GM18502 (cell line): ENCODE measurements at regions not wholly inside any gene's neighbourhood (a gene's known extent, or its start where the extent isn't known, plus 50 kb on each side); places are given as distances from the start of the nearest gene placed in this dataset.

Source experiments
- ATAC-seq: cut with Tn5 transposase; IDR thresholded peaks from one replicate; pipeline ENCODE4 v1.9.1; 2021; ENCODE audit warnings: mild to moderate bottlenecking; ENCODE audit not compliant: unreplicated experiment, poor library complexity

DNA sequence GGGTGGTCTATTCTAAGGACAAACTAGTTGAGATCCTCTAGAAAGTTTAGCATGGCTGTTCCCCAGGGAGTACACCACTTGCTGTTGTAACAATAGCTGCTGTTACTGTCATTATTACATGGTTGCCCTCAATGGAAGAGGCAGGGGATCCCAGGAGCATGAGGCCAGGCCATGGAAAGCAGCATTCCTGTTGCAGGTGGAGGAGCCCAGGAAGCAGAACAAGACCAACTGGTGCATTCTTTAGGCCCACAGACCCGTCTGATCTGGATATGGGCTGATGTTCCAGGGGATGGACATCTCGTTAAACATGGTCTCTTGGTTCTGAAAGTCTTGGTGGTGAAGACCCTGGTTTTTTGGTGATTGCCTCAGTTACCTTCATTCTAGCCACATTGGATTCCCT lies 109.2 kb upstream of the WSCD2 start:
- no peak for ATAC-seq

GRCh38 chr12:108021141-108021540 lies 107.9 kb upstream of the WSCD2 start:
- no peak for ATAC-seq

DNA sequence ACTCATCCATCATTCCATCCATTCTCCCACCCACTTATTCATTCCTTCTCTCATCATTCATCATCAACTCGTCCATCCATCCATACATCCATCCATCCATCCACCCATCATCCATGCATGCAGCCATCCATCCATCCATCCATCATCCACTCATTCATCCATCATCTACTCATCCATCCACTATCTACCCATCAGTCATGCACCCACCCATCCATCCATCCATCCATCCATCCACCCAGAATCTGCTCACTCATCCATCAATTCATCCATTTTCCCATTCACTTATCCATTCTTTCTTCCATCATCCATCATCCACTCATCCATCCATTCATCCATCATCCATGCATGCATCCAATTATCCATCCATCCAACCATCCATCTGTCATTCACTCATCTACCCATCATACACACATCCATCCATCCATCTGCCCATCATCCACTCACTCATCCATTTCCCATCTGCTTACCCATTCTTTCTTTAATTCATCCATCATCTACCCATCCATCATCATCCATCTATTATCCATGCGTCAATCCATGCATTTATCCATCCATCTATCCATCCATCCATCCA lies 107.1 kb upstream of the WSCD2 start:
- ATAC-seq = no peak

- ATAC-seq = no peak
These were observed 99.8 kb upstream of the WSCD2 start for GRCh38 chr12:108029051-108029835.

GRCh38 chr12:108033090-108033489 lies 96.0 kb upstream of the WSCD2 start:
- ATAC-seq = no peak

DNA sequence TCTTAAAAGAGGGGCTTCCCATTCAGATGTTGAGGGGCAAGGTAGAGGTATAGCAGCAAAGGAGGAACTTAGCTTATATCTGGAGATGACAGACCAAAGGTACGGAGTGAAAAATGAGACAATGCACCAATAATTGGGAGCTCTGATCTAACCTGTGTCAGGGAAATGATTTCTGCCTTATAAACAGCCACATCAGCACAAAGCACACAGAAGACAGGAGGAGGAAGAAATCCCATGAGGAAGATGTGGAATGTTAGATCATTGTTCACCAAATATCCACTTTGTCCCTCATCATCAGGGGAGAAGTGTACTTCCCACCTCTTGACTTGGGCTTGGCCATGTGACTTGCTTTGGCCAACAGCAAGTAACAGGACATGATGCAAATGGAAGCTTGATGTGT lies 93.7 kb upstream of the WSCD2 start:
- no peak for ATAC-seq

DNA sequence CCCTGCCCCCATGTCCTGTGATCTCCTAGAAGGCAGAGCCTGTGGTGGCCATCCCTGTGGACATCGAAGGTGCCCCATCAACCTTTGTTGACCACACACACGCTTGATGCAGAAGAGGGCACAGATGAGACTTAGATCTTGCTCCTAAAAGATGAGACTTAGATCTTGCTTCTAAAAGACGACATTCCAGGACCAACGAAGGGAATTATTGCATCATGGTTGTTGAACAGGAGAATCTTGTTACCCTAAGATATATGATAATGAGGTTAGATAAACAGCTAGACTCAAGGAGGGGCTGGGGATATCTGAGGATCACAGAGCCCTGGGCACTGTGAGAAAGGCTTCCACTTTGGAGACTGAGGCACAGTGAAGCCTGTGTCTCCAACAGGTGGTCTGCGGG lies 91.1 kb upstream of the WSCD2 start:
- ATAC-seq = no peak

DNA sequence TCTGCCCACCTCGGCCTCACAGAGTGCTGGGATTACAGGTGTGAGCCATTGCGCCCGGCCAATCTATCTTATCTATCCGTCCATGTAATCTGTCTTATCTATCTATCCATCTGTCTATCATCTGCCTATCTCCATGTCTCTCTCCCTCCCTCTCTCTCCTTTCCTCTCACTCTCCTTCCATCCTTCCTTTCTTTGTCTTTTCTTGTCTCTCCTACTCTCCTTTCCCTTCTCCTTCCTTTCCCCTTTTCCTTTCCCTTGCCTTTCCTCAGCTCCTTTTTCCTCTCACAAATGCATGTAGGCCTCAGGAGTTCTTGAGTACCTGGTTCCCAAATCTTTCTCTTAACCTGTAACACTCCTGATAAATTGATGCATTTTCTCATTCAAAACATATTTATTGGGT lies 89.3 kb upstream of the WSCD2 start:
- no peak for ATAC-seq

- ATAC-seq = no peak
These were observed 88.1 kb upstream of the WSCD2 start for GRCh38 chr12:108040947-108041346.

DNA sequence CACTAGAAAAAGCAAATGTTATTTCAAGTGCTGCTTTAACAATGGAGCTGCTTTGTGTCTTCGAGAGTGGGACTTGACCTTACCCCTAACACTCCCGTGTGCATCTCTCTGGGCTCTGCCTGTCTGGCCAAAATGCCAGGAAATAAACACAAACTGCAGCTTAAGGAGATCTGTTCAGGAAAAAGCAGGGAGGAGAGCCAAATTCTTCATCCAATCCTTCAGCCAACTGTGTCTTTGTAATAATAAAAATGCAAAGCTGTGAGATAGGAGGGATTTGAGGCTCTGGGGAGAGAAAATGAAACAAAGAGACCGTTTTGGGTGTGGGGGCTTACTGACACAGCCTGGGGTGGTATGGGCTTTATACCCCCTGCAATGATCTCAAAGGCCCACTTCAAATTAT lies 85.8 kb upstream of the WSCD2 start:
- no peak for ATAC-seq

GRCh38 chr12:108043750-108044533 lies 85.1 kb upstream of the WSCD2 start:
- no peak for ATAC-seq

- no peak for ATAC-seq
These were observed 83.0 kb upstream of the WSCD2 start for GRCh38 chr12:108046135-108046534.

GRCh38 chr12:108046650-108047049 lies 82.4 kb upstream of the WSCD2 start:
- ATAC-seq = no peak

- ATAC-seq = no peak
These were observed 82.0 kb upstream of the WSCD2 start for GRCh38 chr12:108047071-108047550.

GRCh38 chr12:108048686-108049085 lies 80.4 kb upstream of the WSCD2 start:
- ATAC-seq = no peak

DNA sequence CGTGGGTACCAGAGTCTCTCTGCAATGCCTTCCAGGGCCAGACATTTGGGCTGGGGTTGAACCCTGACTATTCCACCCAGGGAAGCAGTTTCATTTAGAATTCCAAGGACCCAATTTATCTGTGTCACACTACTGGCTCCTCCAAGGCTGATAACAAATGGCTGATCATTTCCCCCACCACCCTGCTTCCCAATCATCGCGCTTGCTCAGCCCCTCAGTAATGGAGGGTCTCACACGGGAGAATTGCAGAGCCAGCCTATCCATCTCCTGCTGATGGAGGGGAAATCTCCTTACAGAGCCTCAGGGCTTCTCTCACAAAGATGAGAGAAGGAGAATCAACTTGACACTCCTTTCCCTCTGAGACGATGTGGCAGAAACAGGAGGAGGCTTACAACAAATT lies 78.4 kb upstream of the WSCD2 start:
- no peak for ATAC-seq

- ATAC-seq = no peak
These were observed 76.8 kb upstream of the WSCD2 start for GRCh38 chr12:108052260-108052659.

DNA sequence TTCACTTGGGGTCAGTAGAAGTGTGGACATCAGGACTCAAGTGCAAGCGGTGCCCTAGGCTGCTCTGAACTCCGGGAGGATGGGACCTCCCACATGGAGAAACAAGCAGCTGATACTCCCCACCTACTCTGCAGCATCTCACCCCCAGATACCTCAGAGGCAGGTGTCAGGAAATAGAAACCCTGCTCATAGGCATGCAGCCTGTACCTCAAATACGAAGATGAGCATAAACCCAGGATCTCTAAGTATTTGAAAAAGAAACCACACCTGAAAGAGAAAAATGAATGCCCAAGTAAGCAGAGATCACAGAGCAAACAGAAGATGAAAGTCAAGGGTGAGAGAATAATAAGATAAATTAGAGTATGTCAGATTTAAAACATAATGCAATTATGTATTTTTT lies 75.6 kb upstream of the WSCD2 start:
- no peak for ATAC-seq

- ATAC-seq = no peak
These were observed 74.6 kb upstream of the WSCD2 start for GRCh38 chr12:108054496-108054895.

DNA sequence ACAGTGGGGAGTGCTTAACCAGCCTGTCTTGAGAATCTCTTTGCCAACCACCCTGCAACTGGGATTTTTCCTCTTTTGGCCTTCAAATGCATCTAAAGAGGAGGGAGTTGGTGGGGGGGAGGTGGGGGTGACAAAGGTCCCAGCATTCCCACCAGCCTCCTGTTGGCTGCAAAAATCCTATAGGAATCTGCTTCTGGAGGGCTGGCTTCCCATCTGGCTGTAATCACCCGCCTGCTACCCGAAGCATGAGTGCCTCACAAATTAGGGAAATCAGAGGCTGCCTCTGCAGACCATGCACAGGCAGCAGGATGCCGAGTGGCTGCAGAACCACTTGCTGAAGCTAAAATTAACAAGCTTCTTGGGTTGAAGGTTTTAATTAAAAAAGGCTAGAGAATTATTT lies 73.9 kb upstream of the WSCD2 start:
- no peak for ATAC-seq

DNA sequence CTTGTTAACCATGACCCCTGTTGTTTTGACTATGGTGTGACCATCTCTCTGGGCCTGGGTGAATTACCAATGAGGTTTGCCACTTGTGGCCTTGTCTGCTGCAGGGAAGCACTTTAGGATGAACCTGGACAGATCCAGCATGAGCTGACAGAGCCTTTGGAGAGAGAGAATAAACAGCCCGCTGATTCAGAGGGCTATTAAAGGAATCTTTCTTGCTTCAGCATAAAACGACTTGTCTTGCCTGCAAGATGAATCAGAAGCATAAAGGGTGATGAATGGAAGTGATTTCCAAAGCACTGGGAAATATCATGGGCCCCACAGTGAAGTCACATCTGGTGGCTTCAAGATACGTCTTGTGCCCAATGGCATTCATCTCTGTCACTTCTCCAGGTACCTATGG lies 69.0 kb upstream of the WSCD2 start:
- no peak for ATAC-seq
